ENCODE measurements at regions not wholly inside any gene's neighbourhood (a gene's known extent, or its start where the extent isn't known, plus 50 kb on each side); places are given as distances from the start of the nearest gene placed in this dataset.
"Not testable (repeated sequence)": the region's sequence is repeated elsewhere in the genome, so short reads cannot be mapped to it uniquely, and the experiment has no call there.

GRCh38 chr5:106646106-106646505, 1024.6 kb downstream of the EFNA5 start:
- no peak overlapping the region for H3K4me3 ChIP-seq
- DNase-seq, result no peak
- H3K4me1 ChIP-seq, result no peaks in the 10 kb centered on the region
- H3K27ac ChIP-seq (replicated peaks), result no peak overlapping the region
- H3K36me3 ChIP-seq, result no peaks in the 10 kb centered on the region
- intact Hi-C loops (cut with micrococcal nuclease), result no loop called here
- H3K9me3 ChIP-seq (replicated peaks), result no peaks in the 10 kb centered on the region
- no peaks in the 10 kb centered on the region for H3K27me3 ChIP-seq (ENCODE audit: low read depth)
- TF ChIP-seq CTCF (IDR thresholded peaks at IDR 0.05; ENCODE audit: borderline replicate concordance), result no peak

GRCh38 chr5:106640511-106640910, 1030.2 kb downstream of the EFNA5 start:
- no peak for TF ChIP-seq CTCF (IDR thresholded peaks at IDR 0.05; ENCODE audit: borderline replicate concordance)
- no peaks in the 10 kb centered on the region for H3K9me3 ChIP-seq (replicated peaks)
- DNase-seq, result no peak
- no peak overlapping the region for H3K27ac ChIP-seq (replicated peaks)
- H3K36me3 ChIP-seq, result no peaks in the 10 kb centered on the region
- H3K4me3 ChIP-seq, result no peak overlapping the region
- no peaks in the 10 kb centered on the region for H3K27me3 ChIP-seq (ENCODE audit: low read depth)
- intact Hi-C loops (cut with micrococcal nuclease), result no loop called here
- H3K4me1 ChIP-seq, result no peaks in the 10 kb centered on the region

GRCh38 chr5:106639488-106639887, 1031.2 kb downstream of the EFNA5 start:
- H3K27ac ChIP-seq (replicated peaks), result no peak overlapping the region
- no peaks in the 10 kb centered on the region for H3K27me3 ChIP-seq (ENCODE audit: low read depth)
- no peaks in the 10 kb centered on the region for H3K9me3 ChIP-seq (replicated peaks)
- TF ChIP-seq CTCF (IDR thresholded peaks at IDR 0.05; ENCODE audit: borderline replicate concordance), result no peak
- no peak for DNase-seq
- no peak overlapping the region for H3K4me3 ChIP-seq
- intact Hi-C loops (cut with micrococcal nuclease), result no loop called here
- no peaks in the 10 kb centered on the region for H3K4me1 ChIP-seq
- no peaks in the 10 kb centered on the region for H3K36me3 ChIP-seq

GRCh38 chr5:106637275-106637674, 1033.5 kb downstream of the EFNA5 start:
- Histone ChIP-seq H3K36me3 (no peaks in the 10 kb centered on the region), H3K4me1 (no peaks in the 10 kb centered on the region), H3K27ac (replicated peaks) (no peak overlapping the region), H3K4me3 (no peak overlapping the region), H3K9me3 (replicated peaks) (no peaks in the 10 kb centered on the region), H3K27me3 (ENCODE audit: low read depth) (no peaks in the 10 kb centered on the region)
- intact Hi-C loops (cut with micrococcal nuclease), result no loop called here
- no peak for DNase-seq
- no peak for TF ChIP-seq CTCF (IDR thresholded peaks at IDR 0.05; ENCODE audit: borderline replicate concordance)

GRCh38 chr5:106634375-106634774, 1036.4 kb downstream of the EFNA5 start:
- DNase-seq, result no peak
- H3K27ac ChIP-seq (replicated peaks), result no peak overlapping the region
- H3K4me3 ChIP-seq, result no peak overlapping the region
- no peaks in the 10 kb centered on the region for H3K4me1 ChIP-seq
- no peaks in the 10 kb centered on the region for H3K9me3 ChIP-seq (replicated peaks)
- H3K27me3 ChIP-seq (ENCODE audit: low read depth), result no peaks in the 10 kb centered on the region
- TF ChIP-seq CTCF (IDR thresholded peaks at IDR 0.05; ENCODE audit: borderline replicate concordance), result no peak
- intact Hi-C loops (cut with micrococcal nuclease), result no loop called here
- H3K36me3 ChIP-seq, result no peaks in the 10 kb centered on the region

GRCh38 chr5:106633825-106634224, 1036.9 kb downstream of the EFNA5 start:
- no peak overlapping the region for H3K4me3 ChIP-seq
- no peak for DNase-seq
- H3K27ac ChIP-seq (replicated peaks), result no peak overlapping the region
- no peaks in the 10 kb centered on the region for H3K9me3 ChIP-seq (replicated peaks)
- no peaks in the 10 kb centered on the region for H3K4me1 ChIP-seq
- no peak for TF ChIP-seq CTCF (IDR thresholded peaks at IDR 0.05; ENCODE audit: borderline replicate concordance)
- intact Hi-C loops (cut with micrococcal nuclease), result no loop called here
- H3K27me3 ChIP-seq (ENCODE audit: low read depth), result no peaks in the 10 kb centered on the region
- H3K36me3 ChIP-seq, result no peaks in the 10 kb centered on the region

GRCh38 chr5:106628456-106628855, 1042.3 kb downstream of the EFNA5 start:
- H3K27me3 ChIP-seq (ENCODE audit: low read depth); H3K27ac ChIP-seq (replicated peaks); intact Hi-C loops (cut with micrococcal nuclease); H3K4me1 ChIP-seq; H3K4me3 ChIP-seq; H3K9me3 ChIP-seq (replicated peaks); DNase-seq; H3K36me3 ChIP-seq: not testable (repeated sequence)

Data from left ventricle myocardium inferior (tissue), 1 donor.